AG04450 (cell line): ENCODE measurements at regions not wholly inside any gene's neighbourhood (a gene's known extent, or its start where the extent isn't known, plus 50 kb on each side); places are given as distances from the start of the nearest gene placed in this dataset.
A peak's percentile ranks its signal among the peaks of the same experiment; 100 is the strongest.
"Not testable (repeated sequence)": the region's sequence is repeated elsewhere in the genome, so short reads cannot be mapped to it uniquely, and the experiment has no call there.

Source experiments
- CTCF ChIA-PET: fragments of 300-600, 350-600 bp; formaldehyde crosslinking; extraction: SDS; loops from one replicate; lab custom pipeline; 2022; ENCODE audit warnings: antibody characterized with exemption, inconsistent platforms; lab: Charles Lee
- POLR2A ChIA-PET: fragments of 350-600 bp; formaldehyde crosslinking; extraction: SDS; loops from one replicate; lab custom pipeline; 2021; ENCODE audit warnings: antibody characterized with exemption, inconsistent platforms; lab: Yijun Ruan, JAX
- DNase-seq: peaks from one replicate; pipeline ENCODE4 v3.0.0-alpha.2; 2011; ENCODE audit warnings: low read depth, low spot score
- H3K27ac ChIP-seq: one replicate; pipeline ENCODE4 v1.5.1; 2012; ENCODE audit warnings: low read depth, low read length, control low read depth
- H3K27me3 ChIP-seq: one replicate; pipeline ENCODE4 v1.6.0; 2012; ENCODE audit warnings: low read length; ENCODE audit not compliant: control insufficient read depth, insufficient read depth
- H3K4me3 ChIP-seq: 2 replicates; pipeline ENCODE4 v1.5.1; 2011; ENCODE audit warnings: mild to moderate bottlenecking, low read depth, low read length, control low read depth
- H3K9me3 ChIP-seq: 2 replicates; pipeline ENCODE4 v1.5.1; 2012; ENCODE audit warnings: low read length; ENCODE audit not compliant: control insufficient read depth, insufficient read depth
- CTCF ChIP-seq: IDR thresholded peaks from 2 replicates; pipeline ENCODE4 v1.5.1; 2011; ENCODE audit warnings: low read depth, low read length, control low read depth, inconsistent platforms

- no peak for TF ChIP-seq CTCF
- Histone ChIP-seq H3K4me3 (no peak overlapping the region), H3K27ac (no peak overlapping the region), H3K9me3 (peaks cover 2% of the 10 kb centered on the region; the same call in 1 of the 2 replicates), H3K27me3 (peaks cover 20% of the 10 kb centered on the region)
- DNase-seq, result no peak
- CTCF ChIA-PET, result interaction anchor here (1.7 kb wide), 1 partner anchor 9 kb away, joined by 5 read pairs; no protein-coding TSS in a partner anchor
- POLR2A ChIA-PET, result no interaction called here
These were observed 142.8 kb downstream of the NECTIN1 start for GRCh38 chr11:119586181-119586580.

- H3K27ac ChIP-seq, result no peak overlapping the region
- H3K27me3 ChIP-seq, result peaks cover 27% of the 10 kb centered on the region
- no peak for DNase-seq
- peak overlapping the region; percentile 64 for H3K4me3 ChIP-seq
- POLR2A ChIA-PET, result interaction anchor here (1.5 to 1.6 kb wide), 2 partner anchors 17 to 145 kb away, joined by 3 to 6 read pairs; no protein-coding TSS in a partner anchor
- no peak for TF ChIP-seq CTCF
- H3K9me3 ChIP-seq, result peaks cover 9% of the 10 kb centered on the region
- CTCF ChIA-PET, result no interaction called here
These were observed 143.8 kb downstream of the NECTIN1 start for GRCh38 chr11:119585043-119585781.

GRCh38 chr11:119584193-119585042, 144.6 kb downstream of the NECTIN1 start:
- H3K27me3 ChIP-seq, result peaks cover 28% of the 10 kb centered on the region
- ChIA-PET CTCF (no interaction called here), POLR2A (interaction anchor here (0.5 to 1.6 kb wide), 4 partner anchors 14 to 301 kb away, joined by 3 to 6 read pairs (median 4); no protein-coding TSS in a partner anchor)
- no peak for TF ChIP-seq CTCF
- no peak overlapping the region for H3K27ac ChIP-seq
- DNase-seq, result peak; percentile 18
- H3K4me3 ChIP-seq, result peak overlapping the region; percentile 64
- peaks cover 10% of the 10 kb centered on the region for H3K9me3 ChIP-seq

- CTCF ChIA-PET, result no interaction called here
- no peak for TF ChIP-seq CTCF
- Histone ChIP-seq H3K9me3 (peaks cover 10% of the 10 kb centered on the region), H3K27me3 (peaks cover 33% of the 10 kb centered on the region), H3K4me3 (no peak overlapping the region), H3K27ac (no peak overlapping the region)
- no peak for DNase-seq
- POLR2A ChIA-PET, result interaction anchor here (0.7 to 1.6 kb wide), 3 partner anchors 15 to 79 kb away, joined by 3 to 6 read pairs (median 3); no protein-coding TSS in a partner anchor
These were observed 145.4 kb downstream of the NECTIN1 start for GRCh38 chr11:119583585-119583984.

GRCh38 chr11:119581396-119581795, 147.6 kb downstream of the NECTIN1 start:
- DNase-seq, CTCF ChIA-PET, H3K27ac ChIP-seq, H3K4me3 ChIP-seq, H3K9me3 ChIP-seq: not testable (repeated sequence)
- H3K27me3 ChIP-seq, result peaks cover 28% of the 10 kb centered on the region
- POLR2A ChIA-PET, result interaction anchor here (0.7 kb wide), 1 partner anchor 17 kb away, joined by 3 read pairs; no protein-coding TSS in a partner anchor
